ENCODE measurements at regions not wholly inside any gene's neighbourhood (a gene's known extent, or its start where the extent isn't known, plus 50 kb on each side); places are given as distances from the start of the nearest gene placed in this dataset.

DNA sequence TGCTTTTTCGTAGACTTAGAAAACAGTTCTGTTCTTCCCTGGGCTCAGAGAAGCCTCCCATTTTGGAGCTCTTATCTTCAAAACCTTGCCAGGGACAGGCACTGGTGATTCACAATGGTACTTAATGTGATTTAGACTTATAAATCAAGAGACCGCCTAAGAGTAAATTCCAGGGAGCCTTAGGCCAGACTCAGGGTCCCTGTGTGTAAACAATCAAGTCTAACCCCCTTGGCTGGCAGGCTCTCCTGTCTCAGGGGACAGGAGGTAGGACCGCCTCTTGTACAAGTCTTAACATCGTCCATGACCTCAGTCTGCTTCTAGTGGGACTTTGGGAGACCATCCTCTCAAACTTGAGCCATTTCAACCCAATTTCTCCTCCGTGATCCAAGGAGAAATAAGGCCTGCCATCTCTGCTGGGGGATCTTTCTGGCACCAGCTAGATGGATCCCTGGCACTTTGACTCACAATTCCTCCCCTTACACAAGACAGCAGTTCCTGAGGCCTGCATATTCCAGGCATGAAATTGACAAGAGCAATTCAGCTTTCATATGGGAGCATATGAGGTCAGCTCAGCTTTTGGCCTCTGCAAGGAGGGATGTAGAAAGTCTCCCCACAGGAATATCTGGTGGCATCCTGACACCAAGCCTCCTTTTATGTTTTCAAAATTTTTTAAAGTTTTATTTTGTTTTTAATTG lies 487.0 kb downstream of the TNS1 start:
- TF ChIP-seq, protein P1, sequence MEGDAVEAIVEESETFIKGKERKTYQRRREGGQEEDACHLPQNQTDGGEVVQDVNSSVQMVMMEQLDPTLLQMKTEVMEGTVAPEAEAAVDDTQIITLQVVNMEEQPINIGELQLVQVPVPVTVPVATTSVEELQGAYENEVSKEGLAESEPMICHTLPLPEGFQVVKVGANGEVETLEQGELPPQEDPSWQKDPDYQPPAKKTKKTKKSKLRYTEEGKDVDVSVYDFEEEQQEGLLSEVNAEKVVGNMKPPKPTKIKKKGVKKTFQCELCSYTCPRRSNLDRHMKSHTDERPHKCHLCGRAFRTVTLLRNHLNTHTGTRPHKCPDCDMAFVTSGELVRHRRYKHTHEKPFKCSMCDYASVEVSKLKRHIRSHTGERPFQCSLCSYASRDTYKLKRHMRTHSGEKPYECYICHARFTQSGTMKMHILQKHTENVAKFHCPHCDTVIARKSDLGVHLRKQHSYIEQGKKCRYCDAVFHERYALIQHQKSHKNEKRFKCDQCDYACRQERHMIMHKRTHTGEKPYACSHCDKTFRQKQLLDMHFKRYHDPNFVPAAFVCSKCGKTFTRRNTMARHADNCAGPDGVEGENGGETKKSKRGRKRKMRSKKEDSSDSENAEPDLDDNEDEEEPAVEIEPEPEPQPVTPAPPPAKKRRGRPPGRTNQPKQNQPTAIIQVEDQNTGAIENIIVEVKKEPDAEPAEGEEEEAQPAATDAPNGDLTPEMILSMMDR (IDR thresholded peaks at IDR 0.05) = no peak
- TF ChIP-seq SIN3A (IDR thresholded peaks at IDR 0.05; ENCODE audit: borderline replicate concordance, insufficient read depth, low read depth, low read length) = no peak
- TF ChIP-seq POLR2AphosphoS5 (IDR thresholded peaks at IDR 0.05; ENCODE audit: low read depth, low read length) = no peak
- TF ChIP-seq, protein P2, sequence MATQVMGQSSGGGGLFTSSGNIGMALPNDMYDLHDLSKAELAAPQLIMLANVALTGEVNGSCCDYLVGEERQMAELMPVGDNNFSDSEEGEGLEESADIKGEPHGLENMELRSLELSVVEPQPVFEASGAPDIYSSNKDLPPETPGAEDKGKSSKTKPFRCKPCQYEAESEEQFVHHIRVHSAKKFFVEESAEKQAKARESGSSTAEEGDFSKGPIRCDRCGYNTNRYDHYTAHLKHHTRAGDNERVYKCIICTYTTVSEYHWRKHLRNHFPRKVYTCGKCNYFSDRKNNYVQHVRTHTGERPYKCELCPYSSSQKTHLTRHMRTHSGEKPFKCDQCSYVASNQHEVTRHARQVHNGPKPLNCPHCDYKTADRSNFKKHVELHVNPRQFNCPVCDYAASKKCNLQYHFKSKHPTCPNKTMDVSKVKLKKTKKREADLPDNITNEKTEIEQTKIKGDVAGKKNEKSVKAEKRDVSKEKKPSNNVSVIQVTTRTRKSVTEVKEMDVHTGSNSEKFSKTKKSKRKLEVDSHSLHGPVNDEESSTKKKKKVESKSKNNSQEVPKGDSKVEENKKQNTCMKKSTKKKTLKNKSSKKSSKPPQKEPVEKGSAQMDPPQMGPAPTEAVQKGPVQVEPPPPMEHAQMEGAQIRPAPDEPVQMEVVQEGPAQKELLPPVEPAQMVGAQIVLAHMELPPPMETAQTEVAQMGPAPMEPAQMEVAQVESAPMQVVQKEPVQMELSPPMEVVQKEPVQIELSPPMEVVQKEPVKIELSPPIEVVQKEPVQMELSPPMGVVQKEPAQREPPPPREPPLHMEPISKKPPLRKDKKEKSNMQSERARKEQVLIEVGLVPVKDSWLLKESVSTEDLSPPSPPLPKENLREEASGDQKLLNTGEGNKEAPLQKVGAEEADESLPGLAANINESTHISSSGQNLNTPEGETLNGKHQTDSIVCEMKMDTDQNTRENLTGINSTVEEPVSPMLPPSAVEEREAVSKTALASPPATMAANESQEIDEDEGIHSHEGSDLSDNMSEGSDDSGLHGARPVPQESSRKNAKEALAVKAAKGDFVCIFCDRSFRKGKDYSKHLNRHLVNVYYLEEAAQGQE (IDR thresholded peaks at IDR 0.05; ENCODE audit: insufficient read depth in 1 of 2, low read depth in 2 of 2, low read length in 1 of 2) = no peak

All from Panc1 (cell line).